ENCODE measurements at regions not wholly inside any gene's neighbourhood (a gene's known extent, or its start where the extent isn't known, plus 50 kb on each side); places are given as distances from the start of the nearest gene placed in this dataset.

- no peaks in the 10 kb centered on the region for H3K36me3 ChIP-seq
- H3K4me1 ChIP-seq: no peaks in the 10 kb centered on the region
- no peak overlapping the region for H3K4me3 ChIP-seq
- intact Hi-C loops (cut with DNase I): no loop called here
- no peak for DNase-seq (ENCODE audit: extremely low spot score)
- no peaks in the 10 kb centered on the region for H3K27me3 ChIP-seq
- H3K9me3 ChIP-seq: no peaks in the 10 kb centered on the region
- H3K27ac ChIP-seq (replicated peaks in 1 of 4): no peak overlapping the region
- WGBS: 74% methylated on average over 3 of the region's 3 CpGs
- TF ChIP-seq EP300 (IDR thresholded peaks at IDR 0.05) (no peak), POLR2AphosphoS5 (IDR thresholded peaks at IDR 0.05) (no peak), CTCF (IDR thresholded peaks at IDR 0.05) (no peak), POLR2A (IDR thresholded peaks at IDR 0.05; ENCODE audit: low read depth) (no peak)
These were observed 379.4 kb downstream of the PRR16 start for GRCh38 chr5:120843390-120843980.

- no peak overlapping the region for H3K4me3 ChIP-seq
- intact Hi-C loops (cut with DNase I): no loop called here
- 69% methylated on average over 2 of the region's 2 CpGs for WGBS
- H3K4me1 ChIP-seq: no peaks in the 10 kb centered on the region
- H3K27ac ChIP-seq (replicated peaks in 1 of 4): no peak overlapping the region
- H3K9me3 ChIP-seq: no peaks in the 10 kb centered on the region
- no peak for DNase-seq (ENCODE audit: extremely low spot score)
- TF ChIP-seq POLR2AphosphoS5 (IDR thresholded peaks at IDR 0.05): no peak
- no peak for TF ChIP-seq POLR2A (IDR thresholded peaks at IDR 0.05; ENCODE audit: low read depth)
- no peak for TF ChIP-seq EP300 (IDR thresholded peaks at IDR 0.05)
- no peak for TF ChIP-seq CTCF (IDR thresholded peaks at IDR 0.05)
- no peaks in the 10 kb centered on the region for H3K36me3 ChIP-seq
- no peaks in the 10 kb centered on the region for H3K27me3 ChIP-seq
These were observed 384.8 kb downstream of the PRR16 start for GRCh38 chr5:120848883-120849282.

GRCh38 chr5:120852222-120852860, 388.2 kb downstream of the PRR16 start:
- TF ChIP-seq POLR2A (IDR thresholded peaks at IDR 0.05; ENCODE audit: low read depth): no peak
- H3K9me3 ChIP-seq: no peaks in the 10 kb centered on the region
- H3K27me3 ChIP-seq: no peaks in the 10 kb centered on the region
- WGBS: 50% methylated on average over 1 of the region's 1 CpG
- H3K36me3 ChIP-seq: no peaks in the 10 kb centered on the region
- DNase-seq (ENCODE audit: extremely low spot score): no peak
- no peaks in the 10 kb centered on the region for H3K4me1 ChIP-seq
- no peak overlapping the region for H3K27ac ChIP-seq (replicated peaks in 1 of 4)
- intact Hi-C loops (cut with DNase I): no loop called here
- no peak overlapping the region for H3K4me3 ChIP-seq

GRCh38 chr5:120866997-120867396, 402.9 kb downstream of the PRR16 start:
- H3K36me3 ChIP-seq: no peaks in the 10 kb centered on the region
- no peak overlapping the region for H3K4me3 ChIP-seq
- no peak for DNase-seq (ENCODE audit: extremely low spot score)
- TF ChIP-seq CTCF (IDR thresholded peaks at IDR 0.05) (no peak), POLR2AphosphoS5 (IDR thresholded peaks at IDR 0.05) (no peak), EP300 (IDR thresholded peaks at IDR 0.05) (no peak)
- intact Hi-C loops (cut with DNase I): no loop called here
- WGBS: 89% methylated on average over 7 of the region's 7 CpGs
- H3K4me1 ChIP-seq: no peaks in the 10 kb centered on the region
- H3K27me3 ChIP-seq: no peaks in the 10 kb centered on the region
- H3K9me3 ChIP-seq: no peaks in the 10 kb centered on the region
- H3K27ac ChIP-seq (replicated peaks in 1 of 4): no peak overlapping the region

GRCh38 chr5:120869831-120870230, 405.7 kb downstream of the PRR16 start:
- Histone ChIP-seq H3K36me3 (no peaks in the 10 kb centered on the region), H3K4me1 (no peaks in the 10 kb centered on the region), H3K4me3 (no peak overlapping the region), H3K27me3 (no peaks in the 10 kb centered on the region), H3K27ac (replicated peaks in 1 of 4) (no peak overlapping the region), H3K9me3 (no peaks in the 10 kb centered on the region)
- DNase-seq (ENCODE audit: extremely low spot score): no peak
- no peak for TF ChIP-seq CTCF (IDR thresholded peaks at IDR 0.05)
- no peak for TF ChIP-seq POLR2A (IDR thresholded peaks at IDR 0.05; ENCODE audit: low read depth)
- no peak for TF ChIP-seq EP300 (IDR thresholded peaks at IDR 0.05)
- TF ChIP-seq POLR2AphosphoS5 (IDR thresholded peaks at IDR 0.05): no peak
- intact Hi-C loops (cut with DNase I): no loop called here
- WGBS: 70% methylated on average over 1 of the region's 1 CpG
